ENCODE measurements at regions not wholly inside any gene's neighbourhood (a gene's known extent, or its start where the extent isn't known, plus 50 kb on each side); places are given as distances from the start of the nearest gene placed in this dataset.

DNA sequence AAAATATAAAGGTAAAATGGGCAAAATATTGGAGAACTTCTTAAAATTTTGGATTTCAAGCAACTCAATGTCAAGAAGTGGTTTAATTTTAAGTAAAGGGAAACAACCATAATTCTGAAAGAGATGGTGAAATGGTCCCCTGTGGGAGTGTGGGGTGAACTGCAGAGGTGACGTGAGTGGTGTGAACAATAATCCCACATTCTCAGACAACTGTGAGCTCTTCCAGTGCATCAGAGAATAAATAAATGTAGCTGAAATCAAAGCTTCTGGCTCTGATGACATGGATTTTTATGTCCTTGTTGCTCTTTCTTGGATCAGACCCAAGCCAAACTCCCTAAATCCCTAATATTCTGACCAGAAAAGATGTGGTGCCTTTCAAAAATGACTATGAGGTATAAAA is 672.7 kb downstream of the ZEB2 start:
- H4K20me1 ChIP-seq (ENCODE audit: insufficient read depth, low read length) = no peaks in the 10 kb centered on the region
- intact Hi-C loops (cut with micrococcal nuclease) = no loop called here
- Mint-ChIP-seq H3K27ac (no peak overlapping the region), H3K27me3 (ENCODE audit: low read depth in 3 of 3) (peaks cover 0 to 5% (median 3%) of the 10 kb centered on the region in 3 donors), H3K9me3 (no peaks in the 10 kb centered on the region), H3K4me3 (no peak overlapping the region), H3K36me3 (no peaks in the 10 kb centered on the region), H3K4me1 (no peaks in the 10 kb centered on the region)
- no peak overlapping the region for H2AFZ ChIP-seq (ENCODE audit: insufficient read depth, low read depth, low read length, poor library complexity, severe bottlenecking)
- no peaks in the 10 kb centered on the region for H3K79me2 ChIP-seq (ENCODE audit: insufficient read depth, low read length)
- no peaks in the 10 kb centered on the region for H3K4me1 ChIP-seq (ENCODE audit: control insufficient read depth in 1 of 2, insufficient read depth in 2 of 2, low read length in 2 of 2)
- H3K27me3 ChIP-seq (ENCODE audit: control insufficient read depth in 2 of 2, insufficient read depth in 2 of 2, low read length in 2 of 2) = no peaks in the 10 kb centered on the region
- H3K9me3 ChIP-seq (replicated peaks in 1 of 2; ENCODE audit: control insufficient read depth in 1 of 2, insufficient read depth in 1 of 2, low read length in 2 of 2) = no peaks in the 10 kb centered on the region
- H3K9ac ChIP-seq (ENCODE audit: insufficient read depth, low read length, poor library complexity, severe bottlenecking) = no peak overlapping the region
- TF ChIP-seq, protein P1, sequence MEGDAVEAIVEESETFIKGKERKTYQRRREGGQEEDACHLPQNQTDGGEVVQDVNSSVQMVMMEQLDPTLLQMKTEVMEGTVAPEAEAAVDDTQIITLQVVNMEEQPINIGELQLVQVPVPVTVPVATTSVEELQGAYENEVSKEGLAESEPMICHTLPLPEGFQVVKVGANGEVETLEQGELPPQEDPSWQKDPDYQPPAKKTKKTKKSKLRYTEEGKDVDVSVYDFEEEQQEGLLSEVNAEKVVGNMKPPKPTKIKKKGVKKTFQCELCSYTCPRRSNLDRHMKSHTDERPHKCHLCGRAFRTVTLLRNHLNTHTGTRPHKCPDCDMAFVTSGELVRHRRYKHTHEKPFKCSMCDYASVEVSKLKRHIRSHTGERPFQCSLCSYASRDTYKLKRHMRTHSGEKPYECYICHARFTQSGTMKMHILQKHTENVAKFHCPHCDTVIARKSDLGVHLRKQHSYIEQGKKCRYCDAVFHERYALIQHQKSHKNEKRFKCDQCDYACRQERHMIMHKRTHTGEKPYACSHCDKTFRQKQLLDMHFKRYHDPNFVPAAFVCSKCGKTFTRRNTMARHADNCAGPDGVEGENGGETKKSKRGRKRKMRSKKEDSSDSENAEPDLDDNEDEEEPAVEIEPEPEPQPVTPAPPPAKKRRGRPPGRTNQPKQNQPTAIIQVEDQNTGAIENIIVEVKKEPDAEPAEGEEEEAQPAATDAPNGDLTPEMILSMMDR (IDR thresholded peaks at IDR 0.05) = no peak
- WGBS (ENCODE audit: insufficient coverage) = no CpG with 5 or more reads among the region's 1 CpG
- no peak overlapping the region for H3K4me2 ChIP-seq (replicated peaks; ENCODE audit: extremely low read depth, low read length, poor library complexity, severe bottlenecking)
- no peak overlapping the region for H3K4me3 ChIP-seq (replicated peaks in 1 of 3; ENCODE audit: low read depth in 2 of 3, low read length in 3 of 3)
- H3K27ac ChIP-seq (ENCODE audit: low read depth in 1 of 2, low read length in 2 of 2) = no peak overlapping the region
- DNase-seq = no peak
- no peaks in the 10 kb centered on the region for H3K36me3 ChIP-seq (replicated peaks in 1 of 2; ENCODE audit: control insufficient read depth in 1 of 2, insufficient read depth in 2 of 2, low read length in 2 of 2)

GRCh38 chr2:143844986-143845385 is 674.9 kb downstream of the ZEB2 start:
- H3K36me3 ChIP-seq (replicated peaks in 1 of 2; ENCODE audit: control insufficient read depth in 1 of 2, insufficient read depth in 2 of 2, low read length in 2 of 2) = no peaks in the 10 kb centered on the region
- Mint-ChIP-seq H3K36me3 (no peaks in the 10 kb centered on the region), H3K4me1 (no peaks in the 10 kb centered on the region), H3K27ac (no peak overlapping the region), H3K9me3 (no peaks in the 10 kb centered on the region), H3K27me3 (ENCODE audit: low read depth in 3 of 3) (peaks cover 0 to 3% (median 3%) of the 10 kb centered on the region in 3 donors), H3K4me3 (no peak overlapping the region)
- intact Hi-C loops (cut with micrococcal nuclease) = no loop called here
- H3K9me3 ChIP-seq (replicated peaks in 1 of 2; ENCODE audit: control insufficient read depth in 1 of 2, insufficient read depth in 1 of 2, low read length in 2 of 2) = no peaks in the 10 kb centered on the region
- no peak overlapping the region for H3K4me2 ChIP-seq (replicated peaks; ENCODE audit: extremely low read depth, low read length, poor library complexity, severe bottlenecking)
- TF ChIP-seq, protein P1 (IDR thresholded peaks at IDR 0.05) = no peak
- WGBS (ENCODE audit: insufficient coverage) = 96% methylated on average over 3 of the region's 6 CpGs
- H3K4me1 ChIP-seq (ENCODE audit: control insufficient read depth in 1 of 2, insufficient read depth in 2 of 2, low read length in 2 of 2) = no peaks in the 10 kb centered on the region
- H4K20me1 ChIP-seq (ENCODE audit: insufficient read depth, low read length) = no peaks in the 10 kb centered on the region
- no peak overlapping the region for H2AFZ ChIP-seq (ENCODE audit: insufficient read depth, low read depth, low read length, poor library complexity, severe bottlenecking)
- no peak overlapping the region for H3K4me3 ChIP-seq (replicated peaks in 1 of 3; ENCODE audit: low read depth in 2 of 3, low read length in 3 of 3)
- no peaks in the 10 kb centered on the region for H3K79me2 ChIP-seq (ENCODE audit: insufficient read depth, low read length)
- no peak overlapping the region for H3K27ac ChIP-seq (ENCODE audit: low read depth in 1 of 2, low read length in 2 of 2)
- H3K27me3 ChIP-seq (ENCODE audit: control insufficient read depth in 2 of 2, insufficient read depth in 2 of 2, low read length in 2 of 2) = no peaks in the 10 kb centered on the region
- no peak for DNase-seq
- no peak overlapping the region for H3K9ac ChIP-seq (ENCODE audit: insufficient read depth, low read length, poor library complexity, severe bottlenecking)

Measured in CD14-positive monocyte (primary cell).